HFFc6 (cell line): ENCODE measurements at regions not wholly inside any gene's neighbourhood (a gene's known extent, or its start where the extent isn't known, plus 50 kb on each side); places are given as distances from the start of the nearest gene placed in this dataset.

Source experiments
- DNase-seq: peaks from one replicate; pipeline ENCODE4 v3.0.0-alpha.2; 2018
- H3K27ac Mint-ChIP-seq: 2 replicates; pipeline ENCODE4 v1.8.0; 2020; ENCODE audit warnings: mild to moderate bottlenecking, mixed read lengths
- H3K27me3 Mint-ChIP-seq: 2 replicates; pipeline ENCODE4 v1.8.0; 2021; ENCODE audit warnings: mild to moderate bottlenecking, moderate library complexity, mixed read lengths; ENCODE audit not compliant: insufficient read depth
- H3K36me3 Mint-ChIP-seq: 2 replicates; pipeline ENCODE4 v1.8.0; 2021; ENCODE audit warnings: low read depth, mixed read lengths
- H3K4me1 Mint-ChIP-seq: 2 replicates; pipeline ENCODE4 v1.8.0; 2020; ENCODE audit warnings: low read depth, mixed read lengths
- H3K4me3 Mint-ChIP-seq: 2 replicates; pipeline ENCODE4 v1.8.0; 2020; ENCODE audit warnings: mild to moderate bottlenecking, moderate library complexity, mixed read lengths
- H3K9me3 Mint-ChIP-seq: 2 replicates; pipeline ENCODE4 v1.8.0; 2020; ENCODE audit warnings: mild to moderate bottlenecking, mixed read lengths
- TF ChIP-seq, protein P1 (sequence below): fragments of 200-600 bp; sonication (generic); IDR thresholded peaks from 2 replicates; pipeline ENCODE4 v1.5.0; 2021; ENCODE audit warnings: antibody characterized with exemption, mild to moderate bottlenecking

DNA sequence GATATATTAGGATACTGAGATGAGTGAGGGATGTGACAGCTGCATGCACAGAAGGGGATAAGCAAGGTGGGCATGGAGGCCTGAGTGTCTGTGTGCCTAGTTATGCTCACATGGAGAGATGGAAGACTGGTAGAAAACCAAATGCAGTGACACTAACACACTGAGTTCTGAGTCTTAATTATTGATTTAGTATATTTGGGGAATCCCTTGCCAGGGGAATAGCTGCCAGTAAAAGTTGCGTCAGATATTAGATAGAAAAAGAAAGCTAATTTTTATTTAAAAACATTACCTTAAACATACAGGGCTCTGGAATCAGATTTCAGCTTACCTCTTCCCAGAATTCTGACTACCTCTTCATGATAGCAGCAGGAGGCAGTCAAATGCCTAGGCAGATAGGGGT is 620.5 kb downstream of the METTL15 start:
- no peaks in the 10 kb centered on the region for H3K9me3 Mint-ChIP-seq

DNA sequence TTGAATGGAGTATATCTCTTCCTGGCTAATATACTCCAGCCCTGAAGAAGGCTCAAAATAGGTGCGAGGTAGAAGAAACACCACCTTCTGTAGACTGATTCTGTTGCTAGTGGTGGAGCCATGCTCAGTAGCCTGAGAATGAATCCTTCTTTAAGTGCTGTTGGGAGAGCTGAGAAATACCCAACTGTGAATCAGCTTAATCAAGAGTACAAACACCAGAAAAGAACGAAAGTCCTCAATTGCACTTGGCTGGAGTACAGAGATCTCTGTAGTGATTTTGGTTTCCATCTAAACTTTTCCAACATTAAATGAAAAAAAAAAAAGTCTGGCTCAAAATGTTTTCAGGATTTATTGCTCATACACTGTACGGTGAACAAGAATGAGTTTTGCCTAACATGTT is 619.1 kb downstream of the METTL15 start:
- Mint-ChIP-seq H3K27ac (peak overlapping the region; percentile 56), H3K36me3 (no peaks in the 10 kb centered on the region), H3K4me3 (peak overlapping the region; percentile 53), H3K4me1 (peaks cover 78% of the 10 kb centered on the region), H3K9me3 (no peaks in the 10 kb centered on the region), H3K27me3 (no peaks in the 10 kb centered on the region; the same call in 1 of the 2 replicates)
- DNase-seq, result peak; percentile 65
- TF ChIP-seq, protein P1, sequence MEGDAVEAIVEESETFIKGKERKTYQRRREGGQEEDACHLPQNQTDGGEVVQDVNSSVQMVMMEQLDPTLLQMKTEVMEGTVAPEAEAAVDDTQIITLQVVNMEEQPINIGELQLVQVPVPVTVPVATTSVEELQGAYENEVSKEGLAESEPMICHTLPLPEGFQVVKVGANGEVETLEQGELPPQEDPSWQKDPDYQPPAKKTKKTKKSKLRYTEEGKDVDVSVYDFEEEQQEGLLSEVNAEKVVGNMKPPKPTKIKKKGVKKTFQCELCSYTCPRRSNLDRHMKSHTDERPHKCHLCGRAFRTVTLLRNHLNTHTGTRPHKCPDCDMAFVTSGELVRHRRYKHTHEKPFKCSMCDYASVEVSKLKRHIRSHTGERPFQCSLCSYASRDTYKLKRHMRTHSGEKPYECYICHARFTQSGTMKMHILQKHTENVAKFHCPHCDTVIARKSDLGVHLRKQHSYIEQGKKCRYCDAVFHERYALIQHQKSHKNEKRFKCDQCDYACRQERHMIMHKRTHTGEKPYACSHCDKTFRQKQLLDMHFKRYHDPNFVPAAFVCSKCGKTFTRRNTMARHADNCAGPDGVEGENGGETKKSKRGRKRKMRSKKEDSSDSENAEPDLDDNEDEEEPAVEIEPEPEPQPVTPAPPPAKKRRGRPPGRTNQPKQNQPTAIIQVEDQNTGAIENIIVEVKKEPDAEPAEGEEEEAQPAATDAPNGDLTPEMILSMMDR, result no peak

More for the DNA sequence above, 620.5 kb downstream of the METTL15 start:
- Mint-ChIP-seq H3K4me1 (peaks cover 77% of the 10 kb centered on the region), H3K27me3 (peaks cover 2% of the 10 kb centered on the region; the same call in 1 of the 2 replicates), H3K27ac (no peak overlapping the region), H3K4me3 (no peak overlapping the region), H3K36me3 (peaks cover 8% of the 10 kb centered on the region)
- TF ChIP-seq, protein P1, result no peak
- DNase-seq, result no peak

DNA sequence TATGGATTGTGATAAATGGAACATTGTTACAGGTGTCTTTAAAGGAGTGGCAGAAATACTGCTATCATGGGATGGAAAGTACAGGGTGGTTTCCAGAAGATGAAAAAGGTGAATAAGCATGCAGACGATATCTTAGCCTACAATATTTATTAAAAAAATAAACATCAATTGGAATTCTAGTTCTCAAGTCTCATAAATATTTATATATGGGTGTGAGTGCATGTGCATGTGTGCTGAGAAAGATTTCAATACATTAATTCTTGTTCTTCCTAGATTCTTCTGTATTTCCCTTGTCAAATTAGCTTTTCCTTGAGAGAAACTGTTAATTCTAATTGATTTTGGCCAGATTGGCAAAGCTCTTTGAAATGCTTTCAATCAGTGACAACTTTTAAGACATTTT is 618.2 kb downstream of the METTL15 start:
- Mint-ChIP-seq H3K27me3 (no peaks in the 10 kb centered on the region; the same call in 1 of the 2 replicates), H3K36me3 (no peaks in the 10 kb centered on the region), H3K27ac (peak overlapping the region; percentile 56; the same call in 1 of the 2 replicates), H3K9me3 (no peaks in the 10 kb centered on the region), H3K4me3 (no peak overlapping the region), H3K4me1 (peaks cover 79% of the 10 kb centered on the region)
- DNase-seq, result no peak
- TF ChIP-seq, protein P1, result no peak

DNA sequence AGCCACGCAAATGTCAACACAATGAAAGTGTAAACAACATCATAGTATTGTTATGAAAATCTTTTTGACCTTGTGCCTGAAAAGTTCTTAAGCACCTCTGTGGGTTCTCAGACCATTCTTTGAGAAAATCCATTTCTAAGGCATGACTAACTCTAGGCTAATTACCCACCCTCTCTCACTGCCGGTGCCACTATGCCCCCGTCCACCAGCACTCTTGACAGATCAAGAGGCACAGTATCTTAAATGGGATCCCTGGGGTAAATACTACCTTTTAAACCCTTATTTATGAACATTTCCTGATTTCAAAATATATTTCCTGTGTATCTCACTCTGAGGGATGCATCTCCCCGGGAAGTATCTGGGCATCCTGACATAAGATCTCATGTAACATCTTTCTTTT is 607.5 kb downstream of the METTL15 start:
- Mint-ChIP-seq H3K36me3 (peaks cover 5% of the 10 kb centered on the region; the same call in 1 of the 2 replicates), H3K4me1 (peaks cover 42% of the 10 kb centered on the region), H3K27me3 (no peaks in the 10 kb centered on the region), H3K9me3 (no peaks in the 10 kb centered on the region), H3K4me3 (no peak overlapping the region), H3K27ac (no peak overlapping the region)
- TF ChIP-seq, protein P1, result no peak
- no peak for DNase-seq

DNA sequence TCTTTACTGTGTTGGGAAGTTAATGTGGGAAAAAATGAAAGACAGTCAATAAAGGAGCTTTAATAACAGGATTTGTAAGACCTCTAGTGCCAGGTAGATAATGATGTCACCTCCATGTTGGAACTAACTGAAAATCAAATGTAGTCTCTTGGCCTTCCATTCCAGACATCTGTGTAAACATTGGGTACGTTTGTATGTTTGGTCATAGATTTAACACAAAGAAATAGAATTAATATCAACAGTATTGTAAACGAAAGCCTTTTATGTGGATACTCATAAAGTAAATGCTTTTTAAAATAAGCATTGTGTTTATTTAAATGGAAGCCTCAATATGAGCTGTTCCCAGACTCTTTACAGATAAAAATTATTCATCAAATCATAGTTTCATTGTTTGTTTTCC is 605.7 kb downstream of the METTL15 start:
- H3K4me3 Mint-ChIP-seq, result no peak overlapping the region
- DNase-seq, result no peak
- H3K4me1 Mint-ChIP-seq, result peaks cover 39% of the 10 kb centered on the region
- H3K27ac Mint-ChIP-seq, result no peak overlapping the region
- TF ChIP-seq, protein P1, result no peak
- no peaks in the 10 kb centered on the region for H3K27me3 Mint-ChIP-seq
- H3K36me3 Mint-ChIP-seq, result peaks cover 5% of the 10 kb centered on the region; the same call in 1 of the 2 replicates
- H3K9me3 Mint-ChIP-seq, result no peaks in the 10 kb centered on the region

DNA sequence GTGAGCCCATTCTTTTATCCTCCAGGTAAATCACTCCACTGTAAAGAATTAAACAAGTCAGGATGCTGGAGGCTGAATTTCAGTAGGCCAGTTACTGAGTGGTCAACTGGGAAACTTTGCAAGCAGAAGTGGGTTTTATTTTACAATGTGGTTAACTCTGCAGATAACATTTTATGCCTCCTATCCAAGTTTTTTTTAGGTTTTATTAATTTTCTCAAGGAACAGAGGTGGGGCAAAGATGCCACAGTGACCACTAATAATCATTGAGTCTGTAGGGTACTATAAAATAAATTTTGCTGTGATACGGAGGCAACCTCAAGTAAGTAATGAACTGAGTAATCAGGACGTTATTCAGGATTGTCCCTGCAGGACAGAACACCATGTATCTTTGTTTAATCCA is 599.9 kb downstream of the METTL15 start:
- Mint-ChIP-seq H3K27me3 (no peaks in the 10 kb centered on the region), H3K27ac (no peak overlapping the region), H3K4me1 (peaks cover 41% of the 10 kb centered on the region; the same call in 1 of the 2 replicates), H3K36me3 (peaks cover 8% of the 10 kb centered on the region; the same call in 1 of the 2 replicates), H3K4me3 (no peak overlapping the region), H3K9me3 (no peaks in the 10 kb centered on the region)
- TF ChIP-seq, protein P1, result no peak
- no peak for DNase-seq
